HG03558 (cell line): ENCODE measurements at regions not wholly inside any gene's neighbourhood (a gene's known extent, or its start where the extent isn't known, plus 50 kb on each side); places are given as distances from the start of the nearest gene placed in this dataset.
"Not testable (repeated sequence)": the region's sequence is repeated elsewhere in the genome, so short reads cannot be mapped to it uniquely, and the experiment has no call there.

Source experiments
- ATAC-seq: cut with Tn5 transposase; IDR thresholded peaks from one replicate; pipeline ENCODE4 v1.9.1; 2021; ENCODE audit warnings: moderate number of reproducible peaks; ENCODE audit not compliant: unreplicated experiment; ENCODE audit errors: extremely low read depth

DNA sequence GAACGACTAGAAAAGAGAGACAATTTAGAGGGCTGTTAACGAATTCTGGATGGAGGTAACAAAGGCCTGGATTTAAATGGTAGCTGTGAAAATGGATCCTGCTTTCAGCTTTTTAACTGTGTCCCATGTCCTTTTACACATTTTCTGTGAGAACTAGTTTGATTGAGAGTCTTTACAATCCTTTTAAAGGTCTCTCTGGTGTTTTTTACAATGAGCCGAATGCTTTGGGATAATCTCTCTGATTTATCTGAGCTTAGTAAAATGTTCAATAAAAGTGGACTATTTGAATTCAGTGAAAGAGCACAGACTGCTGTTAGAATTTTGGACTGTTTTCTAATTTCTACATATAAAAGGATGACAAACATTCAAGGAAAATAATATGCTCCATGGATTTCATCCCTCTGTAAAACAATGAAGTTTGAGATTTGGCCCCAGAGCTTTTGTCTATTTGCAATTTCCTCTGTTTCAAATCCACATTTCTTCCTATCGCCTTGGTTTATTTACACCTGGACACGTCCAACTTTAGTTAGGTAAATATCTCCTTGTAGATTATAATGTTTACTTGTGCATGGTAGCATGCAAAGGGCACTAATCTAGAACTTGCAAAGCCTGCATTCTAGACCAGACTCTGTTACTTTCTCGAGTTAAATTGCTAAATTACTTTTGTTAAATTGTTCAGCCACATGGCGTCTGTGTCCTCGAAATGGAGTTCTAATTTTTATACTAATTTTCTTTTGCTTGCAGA lies 871.0 kb upstream of the CITED2 start:
- no peak for ATAC-seq

DNA sequence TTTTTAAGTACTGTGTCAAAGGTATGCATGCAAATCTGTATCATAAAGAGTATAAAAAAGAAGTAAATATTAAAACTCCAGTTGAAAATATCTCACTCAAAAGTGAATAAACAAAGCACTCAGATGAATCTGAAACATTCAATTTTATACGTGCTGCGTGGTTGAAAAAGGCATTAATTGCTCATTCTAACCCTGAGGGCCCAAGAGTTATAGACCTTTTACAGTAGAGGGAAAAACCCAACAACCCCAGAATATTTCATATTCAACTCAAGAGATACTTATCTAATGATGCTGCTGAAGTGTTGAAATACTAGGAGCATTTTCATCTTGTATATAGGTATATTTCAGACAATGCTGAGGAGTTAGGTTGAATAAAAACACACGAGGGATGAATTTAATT lies 862.8 kb upstream of the CITED2 start:
- ATAC-seq: no peak

DNA sequence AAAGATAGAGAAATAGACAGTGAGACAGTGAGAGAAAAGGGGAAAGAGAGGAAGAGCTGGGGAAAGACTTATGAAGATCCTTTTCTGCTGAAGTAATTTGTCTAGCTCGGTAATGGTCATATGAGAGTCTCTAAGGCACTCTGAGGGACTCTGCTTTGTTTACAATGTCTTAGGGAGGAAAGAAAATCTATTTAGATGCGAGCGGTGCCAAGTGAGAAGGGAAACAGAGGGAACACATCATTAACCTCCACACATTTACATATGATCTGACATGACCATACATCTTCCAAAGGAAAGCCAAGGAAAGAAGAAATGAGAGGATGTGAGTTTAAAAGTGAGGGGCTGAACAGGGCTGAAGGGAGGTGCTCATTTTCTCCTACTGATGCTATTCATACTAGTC lies 862.3 kb upstream of the CITED2 start:
- ATAC-seq: no peak

DNA sequence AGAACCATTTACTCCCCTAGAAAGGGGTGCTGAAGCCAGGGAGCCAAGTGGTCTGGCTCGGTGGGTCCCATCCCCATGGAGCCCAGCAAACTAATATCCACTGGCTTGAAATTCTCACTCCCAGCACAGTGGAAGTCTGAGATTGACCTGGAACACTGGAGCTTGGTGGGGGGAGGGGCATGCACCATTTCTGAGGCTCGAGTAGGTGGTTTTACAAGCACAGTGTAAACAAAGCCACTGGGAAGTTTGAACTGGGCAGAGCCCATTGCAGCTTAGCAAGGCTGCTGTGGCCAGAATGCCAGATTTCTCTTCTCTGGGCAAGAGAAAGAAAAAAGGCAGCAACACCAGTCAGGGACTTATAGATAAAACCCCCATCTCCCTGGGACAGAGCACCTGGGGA lies 855.8 kb upstream of the CITED2 start:
- no peak for ATAC-seq

DNA sequence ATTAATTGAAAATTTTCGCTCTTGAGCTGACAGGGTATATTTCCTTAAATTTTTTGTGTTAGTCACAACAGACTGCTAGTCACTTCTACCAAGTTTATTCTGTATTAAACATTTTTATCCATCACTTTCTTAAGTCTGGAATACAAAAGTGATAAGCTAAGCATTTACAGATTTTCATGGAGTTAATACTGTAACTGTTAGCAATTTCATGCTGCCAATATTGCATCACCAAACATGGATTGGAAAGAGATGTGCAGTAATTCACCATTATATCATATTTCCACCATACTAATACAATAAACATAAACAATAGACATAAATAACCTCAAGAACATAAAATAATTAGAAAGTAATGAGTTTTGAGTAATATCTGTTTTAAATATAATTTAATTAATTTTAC lies 854.0 kb upstream of the CITED2 start:
- ATAC-seq: no peak

DNA sequence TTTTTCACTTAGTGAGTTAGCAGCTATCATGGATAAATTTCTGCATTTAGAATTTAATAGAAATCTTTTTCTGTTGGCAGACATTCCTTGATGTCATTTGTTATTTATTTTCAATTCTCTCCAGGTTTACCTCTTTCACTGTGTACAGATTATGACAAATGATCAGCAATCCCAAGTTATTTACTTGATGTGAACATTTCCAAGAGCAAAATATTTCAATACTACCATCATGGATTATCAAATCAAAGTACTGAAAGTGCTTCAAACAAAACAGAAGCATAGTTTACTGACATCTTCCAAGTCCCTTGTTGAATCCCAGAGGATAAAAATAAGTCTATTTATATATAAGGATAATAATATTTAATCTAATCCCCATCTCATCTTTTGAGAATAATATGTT lies 852.2 kb upstream of the CITED2 start:
- ATAC-seq: no peak

DNA sequence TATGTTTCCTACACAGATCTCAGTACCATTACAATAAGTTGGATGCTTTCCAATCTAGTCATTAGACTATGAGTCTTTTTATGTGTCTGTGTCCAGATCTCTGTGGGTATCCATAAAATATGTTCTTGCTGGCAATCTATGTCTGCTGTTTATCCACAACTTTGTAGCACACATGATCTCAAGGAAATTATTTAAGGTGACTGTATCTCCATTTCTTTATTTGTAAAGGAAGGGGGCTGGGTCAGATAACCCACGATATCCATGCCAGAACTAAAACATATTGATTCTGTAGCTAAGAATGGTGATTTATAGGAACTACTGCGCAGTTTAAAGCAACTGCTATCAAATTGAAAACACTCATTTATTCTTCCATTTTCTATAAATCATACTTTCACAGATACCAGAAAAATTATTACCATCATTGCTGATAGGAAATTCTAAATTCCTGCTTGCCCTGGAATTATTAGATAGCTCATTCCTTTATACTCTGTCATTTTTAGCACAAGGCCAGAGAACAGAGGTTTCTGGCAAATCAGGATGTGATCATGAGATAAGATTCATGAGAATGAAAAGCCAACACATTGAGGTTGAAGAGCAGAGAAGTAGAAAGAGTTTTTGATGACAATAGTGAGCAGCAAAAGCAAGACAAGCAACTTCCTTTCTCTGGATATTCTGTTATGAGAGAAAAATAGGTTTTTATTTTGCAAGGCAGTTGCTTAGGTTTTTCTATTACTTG lies 851.4 kb upstream of the CITED2 start:
- no peak for ATAC-seq

DNA sequence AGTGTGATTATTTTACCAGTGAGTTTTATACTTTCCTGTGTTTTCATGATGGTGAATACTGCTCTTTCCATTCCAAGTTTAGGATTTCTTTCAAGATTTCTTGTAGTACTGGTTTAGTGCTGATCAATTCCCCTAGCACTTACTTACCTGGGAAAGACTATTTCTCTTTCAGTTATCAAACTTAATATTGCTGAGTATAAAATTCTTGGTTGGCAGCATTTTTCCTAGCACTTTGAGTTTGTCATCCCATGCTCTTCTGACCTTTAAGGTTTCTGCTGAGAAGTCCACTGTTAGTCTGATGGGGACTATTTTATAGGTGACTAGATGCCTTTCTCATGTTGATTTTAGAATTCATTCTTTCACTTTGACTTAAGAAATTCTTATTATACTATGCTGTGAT lies 842.8 kb upstream of the CITED2 start:
- ATAC-seq: no peak

DNA sequence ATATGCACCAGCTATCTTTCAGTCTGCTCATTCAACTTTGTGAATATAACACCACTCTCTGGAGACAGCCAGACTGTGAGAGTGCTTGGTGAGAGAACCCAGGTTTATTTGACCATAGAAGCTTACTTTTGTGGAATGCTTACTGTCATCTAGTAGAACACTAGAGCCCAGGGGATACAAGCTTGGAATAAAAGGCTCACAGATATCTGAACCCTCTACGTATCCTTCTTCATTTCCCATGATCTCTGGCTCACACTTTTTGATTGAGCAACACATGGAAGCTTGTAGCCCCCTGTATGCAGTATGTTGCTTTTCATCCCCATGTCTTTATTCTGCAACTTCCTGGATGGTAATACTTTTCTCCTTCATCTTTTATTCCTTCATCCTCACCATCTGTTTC lies 835.3 kb upstream of the CITED2 start:
- no peak for ATAC-seq

DNA sequence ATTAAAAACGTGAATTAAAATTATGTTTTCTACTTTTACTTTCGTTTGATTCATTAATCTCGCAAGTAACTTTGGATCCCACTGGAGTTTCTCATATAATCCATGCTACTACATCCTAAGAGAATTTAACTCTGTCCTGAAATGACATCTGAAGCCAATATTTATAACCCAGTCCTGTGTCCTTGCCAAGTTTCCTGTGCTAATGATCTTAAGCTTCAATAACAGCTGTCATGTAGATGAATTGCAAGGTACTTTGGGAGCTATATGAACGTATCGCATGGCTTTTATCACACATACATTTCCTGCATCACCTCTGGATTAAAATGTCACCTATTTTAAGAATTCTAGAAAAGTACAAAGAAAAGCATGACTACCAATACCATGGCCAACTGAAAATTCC lies 833.8 kb upstream of the CITED2 start:
- ATAC-seq: no peak

DNA sequence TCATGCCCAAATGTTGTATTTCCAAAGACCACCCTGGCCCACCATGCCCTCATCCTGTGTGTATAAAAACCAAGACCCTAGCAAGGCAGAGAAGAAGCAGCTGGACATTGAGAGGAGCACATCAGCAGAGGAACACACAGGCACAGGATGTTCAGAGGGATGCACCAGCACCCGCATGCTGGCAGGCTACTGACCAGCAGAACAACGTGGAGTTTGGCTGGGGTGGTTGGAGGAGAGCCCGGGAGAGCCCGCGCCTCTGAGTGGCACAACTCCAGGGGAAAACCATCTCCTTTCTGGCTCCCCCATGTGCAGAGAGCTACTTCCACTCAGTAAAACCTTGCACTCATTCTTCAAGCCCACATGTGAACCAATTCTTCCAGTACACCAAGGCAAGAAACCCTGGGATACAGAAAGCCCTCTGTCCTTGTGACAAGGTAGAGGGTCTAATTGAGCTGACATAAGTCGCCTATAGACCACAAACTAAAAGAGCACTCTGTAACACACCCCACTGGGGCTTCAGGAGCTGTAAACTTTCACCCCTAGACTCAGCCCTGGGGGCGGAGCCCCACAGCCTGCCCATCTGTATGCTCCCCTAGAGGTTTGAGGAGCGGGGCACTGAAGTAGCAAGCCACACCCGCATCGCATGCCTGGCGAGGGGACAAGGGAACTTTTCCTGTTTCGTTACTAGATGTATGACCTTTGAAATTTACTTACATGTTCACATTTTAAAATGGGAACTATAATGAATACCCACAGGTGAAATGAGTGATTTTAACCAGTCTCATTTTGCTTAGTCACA lies 831.5 kb upstream of the CITED2 start:
- ATAC-seq: no peak

DNA sequence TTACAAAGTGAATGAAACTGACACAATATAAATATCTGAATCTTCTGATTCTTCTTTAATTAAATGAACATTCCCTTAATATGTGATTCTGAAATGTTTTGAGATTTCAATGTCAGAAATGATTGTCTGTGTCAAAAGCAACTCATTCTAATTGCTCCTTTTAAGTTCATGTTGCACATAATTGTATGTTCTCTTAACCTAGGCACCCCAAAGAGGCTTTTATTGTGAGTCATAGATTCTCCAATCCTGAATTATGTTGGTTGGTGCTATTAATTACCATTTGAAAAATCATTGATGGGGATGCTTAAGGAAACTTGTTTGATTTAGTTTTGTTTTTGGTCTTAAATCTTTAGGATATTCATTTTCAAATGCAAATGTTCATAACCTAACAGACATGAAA lies 829.7 kb upstream of the CITED2 start:
- ATAC-seq: no peak

DNA sequence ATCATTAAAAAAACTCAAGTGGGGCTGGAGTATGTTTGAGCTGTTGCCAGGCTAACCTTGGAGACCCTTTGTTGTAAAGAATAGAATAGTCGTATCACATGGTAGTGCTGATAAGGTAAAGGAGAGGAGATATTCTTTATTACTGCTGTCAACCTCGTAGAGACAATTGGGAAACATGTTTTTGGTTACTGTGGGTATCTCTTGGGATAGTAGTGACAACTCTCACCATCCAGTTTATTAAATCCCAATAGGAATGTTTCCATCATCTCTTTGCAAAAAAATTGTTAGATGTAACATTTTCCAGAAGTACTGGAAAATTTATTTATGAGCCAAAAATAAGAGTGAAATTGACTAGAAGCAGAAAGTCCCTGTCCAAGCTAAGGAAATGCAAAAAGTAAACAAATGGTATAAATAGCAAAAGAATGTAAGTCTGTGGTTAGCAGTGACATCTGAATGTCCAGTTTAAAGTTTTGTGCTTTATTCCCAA lies 829.3 kb upstream of the CITED2 start:
- no peak for ATAC-seq

DNA sequence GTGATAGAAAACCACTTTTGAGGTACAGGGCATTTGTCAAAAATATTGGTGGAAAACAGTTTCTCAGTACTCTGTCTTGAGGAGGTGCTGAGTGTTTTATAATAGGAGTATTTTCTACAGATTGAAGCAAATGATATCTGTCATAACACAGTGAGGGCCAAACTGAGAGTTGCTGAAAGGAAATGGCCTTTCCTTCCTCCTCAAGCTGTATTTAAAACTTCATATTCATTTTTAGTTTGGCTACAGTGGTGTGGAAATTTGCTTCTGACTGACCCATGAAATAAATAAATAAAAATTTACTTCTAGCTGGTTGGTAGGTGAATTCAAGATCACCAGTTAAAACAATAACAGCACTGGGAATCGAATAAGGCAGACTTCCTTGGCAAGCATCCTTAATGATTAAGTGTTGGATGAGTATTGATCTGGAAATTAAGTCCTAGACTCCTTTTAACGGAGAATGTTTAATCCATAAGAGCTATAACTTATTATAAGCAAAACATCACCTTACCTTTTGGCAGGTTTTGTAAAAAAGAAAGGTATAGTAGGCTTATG lies 828.6 kb upstream of the CITED2 start:
- no peak for ATAC-seq

DNA sequence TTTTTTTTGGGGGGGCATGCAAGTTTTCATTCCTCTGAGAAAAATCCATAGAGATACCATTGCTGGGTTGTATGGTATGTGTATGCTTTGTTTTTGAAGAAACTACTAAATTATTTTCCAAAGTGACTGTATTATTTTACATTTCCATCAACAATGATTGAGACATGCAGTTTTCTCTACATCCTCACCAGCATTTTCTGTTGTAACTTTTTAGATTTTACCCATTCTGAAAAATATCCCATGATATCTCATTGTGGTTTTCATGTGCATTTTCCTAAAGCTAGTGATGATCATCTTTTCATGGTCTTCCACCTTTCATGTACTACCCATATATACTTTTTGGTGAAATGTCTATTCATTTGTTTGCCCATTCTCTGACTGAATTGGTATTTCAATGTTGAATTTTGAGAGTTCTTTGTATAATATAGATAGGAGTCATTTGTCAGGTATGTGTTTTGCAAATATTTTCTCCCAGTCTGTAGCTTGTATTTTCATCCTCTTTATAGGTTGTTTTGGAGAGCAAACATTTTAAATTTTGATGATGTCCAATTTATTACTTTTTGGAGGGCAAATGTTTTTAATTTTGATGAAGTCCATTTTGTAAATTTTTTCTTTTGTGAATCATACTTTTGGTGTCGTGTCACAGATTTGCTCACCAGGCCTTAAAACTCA lies 827.5 kb upstream of the CITED2 start:
- ATAC-seq: no peak

DNA sequence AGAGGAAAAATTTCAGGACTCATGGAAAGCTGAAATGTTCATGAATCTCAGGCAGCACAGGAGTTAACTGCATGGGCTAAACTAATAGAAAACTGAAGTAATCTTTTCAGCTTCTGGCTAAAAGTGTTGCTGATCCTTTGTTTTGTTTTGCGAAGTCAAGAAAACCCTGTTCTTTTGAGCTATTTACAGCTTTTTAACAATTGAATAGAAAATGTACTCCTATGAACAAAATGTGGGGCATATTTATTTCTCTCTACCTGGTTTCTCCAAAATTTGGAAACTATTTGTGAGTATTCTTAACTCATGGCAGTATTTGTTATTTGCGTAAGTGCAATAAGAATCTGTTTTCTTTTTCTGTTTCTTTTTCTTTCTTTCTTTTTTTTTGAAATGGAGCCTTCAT lies 818.8 kb upstream of the CITED2 start:
- no peak for ATAC-seq

DNA sequence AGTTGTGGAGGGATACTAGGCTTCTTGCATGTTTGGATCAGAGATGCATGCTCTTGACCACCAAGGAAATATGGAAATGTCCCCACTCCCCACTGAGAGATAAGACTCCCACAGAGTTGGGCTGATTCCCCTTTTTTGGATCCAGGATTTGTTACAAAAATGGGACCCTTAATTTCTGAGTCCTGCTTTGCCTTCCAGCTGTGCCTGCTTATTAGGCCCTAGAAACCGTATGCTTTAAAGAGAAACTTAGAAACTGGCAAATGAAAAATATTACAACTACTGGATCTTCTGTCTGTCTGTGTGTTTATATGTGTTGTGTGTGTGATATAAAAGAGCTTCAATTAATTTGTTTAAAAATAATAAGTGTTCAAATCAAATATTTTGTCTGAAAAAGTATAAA lies 817.6 kb upstream of the CITED2 start:
- ATAC-seq: no peak

DNA sequence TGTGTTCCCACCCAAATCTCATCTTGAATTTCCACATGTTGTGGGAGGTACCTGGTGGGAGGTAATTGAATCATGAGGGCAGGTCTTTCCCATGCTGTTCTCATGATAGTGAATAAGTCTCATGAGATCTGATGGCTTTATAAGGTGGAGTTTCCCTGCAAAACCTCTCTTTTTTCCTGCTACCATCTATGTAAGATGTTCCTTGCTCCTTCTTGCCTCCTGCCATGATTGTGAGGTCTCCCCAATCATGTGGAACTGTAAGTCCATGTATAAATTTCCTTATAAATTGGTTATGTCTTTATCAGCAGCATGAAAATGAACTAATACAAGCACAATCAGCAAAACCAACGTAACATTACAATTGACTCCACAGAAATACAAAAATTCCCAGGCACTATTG lies 814.8 kb upstream of the CITED2 start:
- not testable (repeated sequence) for ATAC-seq

DNA sequence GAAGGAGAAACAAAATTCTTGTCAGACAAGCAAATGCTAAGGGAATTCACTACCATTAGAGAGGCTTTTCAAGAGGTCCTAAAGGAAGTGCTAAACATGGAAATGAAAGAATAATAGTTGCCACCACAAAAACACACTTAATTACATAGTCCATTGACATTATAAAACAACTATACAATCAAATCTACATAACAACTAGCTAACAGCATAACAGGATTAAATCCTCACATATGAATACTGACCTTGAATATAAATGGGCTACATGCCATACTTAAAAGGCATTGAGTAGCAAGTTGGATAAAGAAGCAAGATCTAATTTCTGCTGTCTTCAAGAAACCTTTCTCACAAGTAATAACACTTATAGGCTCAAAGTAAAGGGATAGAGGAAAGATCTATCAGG lies 811.5 kb upstream of the CITED2 start:
- no peak for ATAC-seq

DNA sequence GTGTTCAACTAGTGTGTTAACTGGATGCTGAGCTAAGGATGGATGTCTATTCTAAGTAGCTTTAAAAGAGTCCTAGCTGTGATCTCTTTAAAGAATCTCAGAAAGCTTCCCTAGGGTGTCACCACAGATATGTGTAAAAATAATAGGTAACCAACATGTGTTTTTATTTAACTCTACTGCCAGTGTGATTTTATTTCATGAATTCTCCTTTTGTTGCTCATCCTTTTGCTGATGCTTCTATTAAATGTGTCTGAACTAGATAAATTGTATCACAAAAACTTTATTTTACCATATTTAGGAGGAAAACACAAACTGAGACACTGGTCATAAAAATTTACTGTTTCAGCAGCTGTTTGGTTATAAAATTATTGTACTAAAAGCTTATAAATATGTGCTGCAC lies 809.4 kb upstream of the CITED2 start:
- no peak for ATAC-seq
